Cerebellar cortex (tissue), 1 donor: ENCODE measurements at regions not wholly inside any gene's neighbourhood (a gene's known extent, or its start where the extent isn't known, plus 50 kb on each side); places are given as distances from the start of the nearest gene placed in this dataset.

Source experiments
- DNase-seq: peaks from one replicate; pipeline ENCODE4 v3.0.0-alpha.2; 2015; ENCODE audit warnings: low spot score

DNA sequence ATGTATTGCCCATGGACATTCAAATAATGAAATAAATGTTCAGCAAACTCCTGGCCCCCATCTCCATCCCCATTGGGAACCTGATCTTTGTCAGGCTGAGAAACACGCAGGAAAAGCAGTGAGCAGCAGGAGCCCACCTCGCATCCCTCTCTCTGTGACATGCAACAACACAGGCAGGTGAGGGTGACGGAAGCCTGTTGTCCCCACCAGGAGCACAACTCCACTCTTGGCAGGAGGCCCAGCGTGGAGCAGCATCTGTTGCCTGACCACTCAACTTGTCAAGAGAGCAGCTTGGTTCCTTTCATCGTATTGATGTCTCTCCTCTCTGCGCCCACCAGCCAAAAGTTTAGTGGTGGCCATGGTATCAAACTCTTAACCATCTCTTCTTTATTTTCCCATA is 586.9 kb upstream of the ARID1B start:
- DNase-seq = no peak

GRCh38 chr6:156189714-156190113 is 587.5 kb upstream of the ARID1B start:
- no peak for DNase-seq

DNA sequence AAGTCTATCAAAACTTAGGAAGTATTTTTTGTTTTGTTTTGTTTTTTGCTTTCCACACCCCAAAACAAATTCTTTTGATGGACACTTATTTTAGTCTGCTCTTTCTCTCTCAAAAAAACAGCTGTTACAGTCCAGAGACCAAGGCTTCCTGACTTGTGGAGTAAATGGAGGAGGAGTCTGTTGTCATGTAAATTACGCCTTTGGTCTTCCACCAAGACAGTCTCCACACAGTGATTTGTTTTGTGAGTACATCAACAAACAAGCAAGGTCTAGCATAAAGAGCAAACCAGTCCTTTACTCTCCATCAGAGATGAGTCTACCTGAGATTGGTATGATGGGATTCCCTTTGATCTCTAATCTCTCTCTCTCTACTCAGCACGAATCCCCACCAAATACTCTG is 588.0 kb upstream of the ARID1B start:
- DNase-seq = no peak

GRCh38 chr6:156185113-156185512 is 592.1 kb upstream of the ARID1B start:
- DNase-seq = no peak

- no peak for DNase-seq
Measured at GRCh38 chr6:156183678-156184077, 593.5 kb upstream of the ARID1B start.

GRCh38 chr6:156182356-156182755 is 594.8 kb upstream of the ARID1B start:
- DNase-seq = no peak

- DNase-seq = no peak
Measured at GRCh38 chr6:156181506-156181905, 595.7 kb upstream of the ARID1B start.

DNA sequence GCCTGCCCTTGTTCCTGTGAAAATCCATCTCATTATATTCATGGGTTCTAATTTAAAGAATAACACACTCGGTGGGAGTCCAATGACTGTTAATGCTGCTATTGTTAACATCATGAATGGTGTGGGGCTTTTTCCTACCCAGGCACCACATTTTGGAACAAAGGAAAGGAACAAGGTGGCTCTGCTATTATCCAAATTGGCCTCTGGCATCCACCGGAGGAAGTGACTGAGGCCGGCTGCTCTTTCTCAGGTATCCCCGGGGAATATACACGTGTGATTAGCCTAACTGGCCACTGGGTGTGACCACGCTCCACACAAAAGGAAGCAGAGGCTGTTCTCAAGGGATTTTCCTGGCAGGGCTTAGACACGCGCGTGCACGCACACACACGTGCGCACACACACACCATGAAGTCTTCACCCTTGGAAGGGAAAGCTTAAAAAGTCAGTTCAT is 601.2 kb upstream of the ARID1B start:
- peak; percentile 7 for DNase-seq

DNA sequence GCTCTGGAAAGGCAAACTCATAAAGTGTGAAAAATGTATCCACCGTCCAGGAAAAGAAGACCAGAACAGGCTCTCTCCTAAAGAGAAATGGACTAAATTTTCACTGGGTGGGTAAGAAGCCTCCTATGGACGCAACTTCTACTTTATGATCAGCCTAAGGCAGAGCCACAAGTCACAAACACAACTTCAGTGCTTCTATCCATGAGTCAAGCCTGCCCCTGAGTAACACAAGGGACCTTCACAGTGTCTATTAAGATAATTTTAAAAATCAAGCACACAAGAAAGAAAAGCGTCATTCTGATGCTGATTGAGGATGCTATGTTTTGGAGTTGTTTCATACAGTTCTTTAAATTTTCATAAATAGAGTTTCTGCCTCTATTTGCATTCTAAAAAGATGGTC is 601.7 kb upstream of the ARID1B start:
- DNase-seq = no peak

GRCh38 chr6:156174031-156174890 is 602.9 kb upstream of the ARID1B start:
- DNase-seq = no peak

GRCh38 chr6:156169371-156169770 is 607.8 kb upstream of the ARID1B start:
- no peak for DNase-seq

DNA sequence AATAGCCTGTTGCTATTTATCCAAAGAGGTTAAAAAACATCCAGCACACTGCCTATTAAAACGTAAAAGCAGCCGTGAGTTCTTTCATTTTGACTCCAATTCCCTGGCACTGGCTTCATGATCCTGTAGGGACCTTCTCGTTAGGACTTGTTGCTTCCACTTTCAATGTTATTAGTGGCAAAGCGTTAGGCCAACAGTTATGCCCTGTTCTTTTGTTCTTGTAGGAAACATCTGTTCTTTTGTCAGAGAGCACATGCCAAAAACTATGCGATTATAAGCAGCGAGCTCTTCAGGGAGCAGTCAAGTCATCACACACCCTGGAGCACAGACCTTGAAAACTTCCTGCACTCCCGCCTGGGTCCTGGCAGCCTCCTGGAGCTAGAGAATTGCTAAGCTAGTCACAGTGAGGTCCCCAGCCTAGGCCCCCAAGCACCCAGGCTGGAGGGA is 609.5 kb upstream of the ARID1B start:
- no peak for DNase-seq

- no peak for DNase-seq
Measured at GRCh38 chr6:156167016-156167624, 610.1 kb upstream of the ARID1B start.

DNA sequence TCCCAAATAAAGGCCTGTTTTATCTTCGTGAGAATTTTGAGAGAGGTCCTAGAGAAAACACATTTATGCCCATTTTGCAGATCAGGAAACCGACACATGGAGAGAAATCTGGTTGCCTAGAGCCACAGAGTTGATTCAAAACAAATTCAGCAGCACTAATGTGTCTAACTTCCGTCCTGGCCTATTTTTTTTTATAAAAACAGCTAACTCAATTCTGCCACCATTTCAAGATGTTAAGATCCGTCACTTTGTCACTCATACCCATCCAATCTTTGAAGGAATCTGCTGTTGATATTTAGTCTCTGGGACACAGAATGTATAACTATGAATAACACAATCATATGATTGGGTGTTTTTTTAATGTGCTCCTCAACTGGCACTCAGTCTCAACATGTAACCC is 611.1 kb upstream of the ARID1B start:
- no peak for DNase-seq

DNA sequence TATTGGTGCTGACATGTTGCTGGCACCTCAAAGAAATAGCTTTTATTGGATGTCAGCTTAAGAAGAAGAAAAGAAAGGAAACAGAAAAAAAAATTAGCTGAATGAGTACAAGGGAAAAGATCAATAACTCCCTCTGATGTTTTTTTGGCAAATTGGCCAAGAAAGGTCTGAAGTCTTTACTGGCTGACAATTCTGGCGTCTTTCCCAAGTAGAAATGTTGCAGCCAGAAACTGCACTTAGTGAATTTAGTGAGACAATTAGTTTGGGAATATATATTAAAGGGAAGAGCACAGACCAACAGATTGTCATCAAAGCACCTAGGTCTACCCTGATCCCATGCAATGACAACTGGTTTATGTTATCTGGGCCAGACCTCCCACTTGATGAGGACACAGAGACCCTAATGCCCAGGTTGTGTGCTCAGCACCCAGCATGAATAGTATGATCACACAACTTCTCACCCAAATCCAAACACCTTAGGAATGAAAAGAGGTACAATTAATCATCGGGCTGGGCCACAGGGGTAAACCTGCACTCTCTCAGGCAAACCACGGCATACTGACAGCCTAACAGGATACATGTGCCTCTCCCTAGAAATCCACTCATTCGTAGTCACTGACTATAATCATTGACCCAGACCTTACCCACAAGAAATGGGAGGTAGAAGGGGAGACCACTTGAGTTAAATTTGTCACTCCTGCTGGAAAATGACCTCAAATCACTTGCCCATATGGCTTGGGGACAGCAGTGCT is 612.3 kb upstream of the ARID1B start:
- DNase-seq = no peak

DNA sequence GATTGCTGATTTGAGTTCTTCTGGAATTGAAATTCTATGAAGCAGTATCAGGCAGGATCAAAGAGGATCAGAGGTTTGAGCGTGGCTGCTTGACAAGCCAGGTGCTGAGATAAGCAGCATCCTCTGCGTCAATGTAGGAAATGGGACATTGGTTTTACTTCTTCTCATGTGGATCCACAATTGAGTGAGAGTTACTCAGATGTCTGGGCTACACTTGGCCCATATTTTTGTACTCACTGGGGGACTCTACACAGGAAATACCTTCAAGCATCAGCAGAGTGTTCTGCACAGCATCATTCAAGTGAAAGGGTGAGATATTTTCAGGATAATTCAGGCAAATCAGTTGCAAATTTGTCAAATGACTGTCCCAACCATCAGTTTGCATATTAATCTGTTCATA is 613.9 kb upstream of the ARID1B start:
- no peak for DNase-seq

DNA sequence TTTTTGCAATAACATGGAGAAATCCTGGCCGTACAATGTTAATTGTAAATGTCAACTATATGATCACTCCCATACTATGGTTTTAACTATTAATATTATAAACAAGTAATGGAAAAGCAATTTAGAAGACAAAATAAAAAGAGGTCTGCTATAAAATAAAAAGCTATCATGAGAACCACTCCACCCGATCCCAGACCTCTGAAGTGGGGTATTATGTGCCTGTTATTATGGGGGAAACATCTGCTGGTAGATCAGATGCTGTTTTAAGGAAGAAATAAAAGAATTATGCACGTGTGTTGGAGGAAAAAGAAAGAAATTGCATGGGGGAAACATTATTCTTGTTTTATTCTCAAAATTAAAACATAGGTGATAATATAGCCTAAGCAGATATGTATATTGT is 615.7 kb upstream of the ARID1B start:
- no peak for DNase-seq

DNA sequence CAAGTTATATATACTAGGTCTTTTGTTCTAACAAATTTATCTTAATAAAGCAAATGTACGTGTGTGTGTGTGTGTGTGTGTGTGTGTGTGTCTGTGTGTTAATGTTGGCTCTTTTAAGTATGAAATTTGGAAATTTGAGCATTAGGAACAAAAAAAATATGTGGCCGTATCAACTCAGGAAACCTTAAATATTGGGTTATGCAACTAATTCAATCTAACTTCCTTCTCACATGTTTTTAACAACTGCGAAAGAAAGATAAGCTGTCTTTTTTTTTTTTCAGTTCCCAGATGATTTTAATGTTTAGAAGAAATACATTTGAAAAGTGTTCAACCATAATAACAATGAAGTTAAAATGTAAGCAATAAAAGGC is 616.4 kb upstream of the ARID1B start:
- no peak for DNase-seq

DNA sequence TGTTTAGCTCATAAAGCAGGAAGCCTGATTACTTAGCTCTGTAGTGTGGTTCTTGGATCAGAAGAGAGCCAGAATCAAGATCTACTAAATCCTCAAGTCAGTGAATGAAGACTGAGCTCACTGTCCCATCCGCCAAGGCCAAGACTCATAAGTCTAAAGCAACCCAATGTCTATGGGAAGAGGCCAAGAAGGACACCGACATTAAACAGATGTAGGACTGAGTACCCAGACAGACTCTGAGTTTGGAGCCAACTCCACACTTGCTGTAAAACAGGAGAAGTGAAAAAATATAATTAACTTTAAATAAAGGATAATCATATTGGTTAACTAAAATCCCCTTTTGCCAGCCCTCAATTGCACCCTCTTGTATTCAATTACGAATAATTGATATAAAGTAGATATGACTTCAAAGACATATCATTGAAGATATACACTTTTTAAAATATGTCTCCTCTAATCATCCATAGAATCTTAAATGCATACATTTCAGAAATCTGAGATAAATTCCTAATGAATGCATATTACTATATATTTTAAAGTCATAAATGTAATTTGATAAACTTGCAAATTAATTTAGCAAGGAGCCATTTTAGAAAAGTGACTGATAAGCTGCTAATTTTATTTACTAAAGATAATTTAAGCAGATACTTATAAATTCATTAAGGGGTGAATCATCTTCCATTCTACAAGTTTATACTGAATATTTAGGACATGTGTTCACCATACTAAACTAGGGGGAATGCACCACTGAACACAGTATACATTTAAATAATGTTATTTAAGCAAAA is 617.0 kb upstream of the ARID1B start:
- DNase-seq = no peak

DNA sequence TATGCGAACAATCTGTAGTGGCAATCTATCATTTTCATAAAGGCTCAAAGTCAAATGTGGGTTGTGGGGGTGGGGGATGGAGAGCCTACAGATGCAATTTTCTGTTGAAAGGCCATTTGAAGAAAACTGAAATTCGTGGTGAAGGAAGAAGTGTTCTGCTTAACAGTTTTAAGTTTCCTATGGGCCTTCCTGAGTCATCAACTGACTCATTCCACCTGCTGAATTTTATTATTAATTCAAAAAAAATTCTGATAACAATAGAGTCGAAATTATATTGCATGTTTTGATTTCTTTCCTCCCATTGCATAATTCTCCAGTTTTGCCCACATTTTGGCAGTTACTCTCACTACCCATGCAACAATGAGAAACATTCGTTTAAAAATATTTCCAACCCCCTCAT is 622.3 kb upstream of the ARID1B start:
- DNase-seq = no peak

- DNase-seq = no peak
Measured at GRCh38 chr6:156150391-156150790, 626.8 kb upstream of the ARID1B start.

DNA sequence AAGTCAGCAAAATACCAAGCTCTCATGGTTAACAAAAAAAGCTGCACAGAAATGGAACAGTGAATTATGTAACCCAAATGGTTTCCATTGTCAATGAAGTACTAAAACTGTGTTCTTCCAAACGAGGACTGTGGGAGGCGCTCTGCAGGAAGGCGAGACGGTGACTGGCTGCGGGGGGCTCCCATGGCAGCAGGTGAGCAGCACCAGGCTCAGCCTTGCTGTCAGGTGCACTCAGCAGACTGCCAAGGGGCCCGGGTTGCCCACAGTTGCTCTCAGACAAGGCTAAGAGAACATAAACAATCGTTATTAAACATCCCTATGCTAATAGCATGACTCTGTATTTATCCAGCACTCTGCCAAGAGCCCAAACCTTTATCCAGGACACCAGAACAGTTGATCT is 630.3 kb upstream of the ARID1B start:
- no peak for DNase-seq
